ENCODE measurements at regions not wholly inside any gene's neighbourhood (a gene's known extent, or its start where the extent isn't known, plus 50 kb on each side); places are given as distances from the start of the nearest gene placed in this dataset.
A peak's percentile ranks its signal among the peaks of the same experiment; 100 is the strongest.

GRCh38 chr3:44184319-44184953 is 57.2 kb upstream of the TOPAZ1 start:
- Histone ChIP-seq H3K27ac (ENCODE audit: low read depth in 2 of 2, low read length in 1 of 2) (no peak overlapping the region), H3K9ac (no peak overlapping the region), H3K9me3 (no peaks in the 10 kb centered on the region), H3K4me2 (no peak overlapping the region), H3K79me2 (ENCODE audit: insufficient read depth) (no peaks in the 10 kb centered on the region), H3F3A (replicated peaks; ENCODE audit: insufficient read depth) (no peaks in the 10 kb centered on the region), H3K36me3 (replicated peaks in 1 of 2; ENCODE audit: control insufficient read depth in 1 of 2, insufficient read depth in 2 of 2, low read length in 1 of 2) (no peaks in the 10 kb centered on the region), H3K9me2 (no peaks in the 10 kb centered on the region), H3K4me3 (ENCODE audit: low read depth in 2 of 2, low read length in 1 of 2) (no peak overlapping the region), H4K20me1 (ENCODE audit: insufficient read depth) (no peaks in the 10 kb centered on the region), H3K4me1 (ENCODE audit: control insufficient read depth in 1 of 2, insufficient read depth in 2 of 2, low read depth in 1 of 2, low read length in 1 of 2) (peaks cover 0 to 5% of the 10 kb centered on the region in 2 experiments; a peak in 1 of 4 replicates), H2AFZ (ENCODE audit: low read depth) (no peak overlapping the region), H3K27me3 (ENCODE audit: insufficient read depth) (no peaks in the 10 kb centered on the region; the same call in 1 of the 2 replicates)
- peak; percentile 23 for DNase-seq
- CTCF ChIA-PET: interaction anchor here (0.8 to 2.2 kb wide), 6 partner anchors 8 to 782 kb away, joined by 3 to 7 read pairs (median 4); no protein-coding TSS in a partner anchor
- POLR2A ChIA-PET: no interaction called here
- TF ChIP-seq FOXM1 (IDR thresholded peaks at IDR 0.05; ENCODE audit: low read depth): no peak
- TF ChIP-seq MXI1 (IDR thresholded peaks at IDR 0.05; ENCODE audit: low read depth, low read length): no peak
- no peak for TF ChIP-seq FOSL2 (IDR thresholded peaks at IDR 0.05; ENCODE audit: borderline replicate concordance, low read depth)
- no peak for TF ChIP-seq JUND (IDR thresholded peaks at IDR 0.05)
- no peak for TF ChIP-seq TEAD4 (IDR thresholded peaks at IDR 0.05; ENCODE audit: borderline replicate concordance, insufficient read depth)
- TF ChIP-seq NFIC (IDR thresholded peaks at IDR 0.05; ENCODE audit: borderline replicate concordance): no peak
- TF ChIP-seq SMC3 (IDR thresholded peaks at IDR 0.05; ENCODE audit: low read depth, low read length): no peak
- no peak for TF ChIP-seq PBX3 (IDR thresholded peaks at IDR 0.05)
- TF ChIP-seq IRF3 (IDR thresholded peaks at IDR 0.05; ENCODE audit: low read depth, low read length): no peak
- TF ChIP-seq EZH2phosphoT487 (IDR thresholded peaks at IDR 0.05; ENCODE audit: borderline replicate concordance, low read depth): no peak
- no peak for TF ChIP-seq RXRA (IDR thresholded peaks at IDR 0.05; ENCODE audit: borderline replicate concordance, low read depth)
- TF ChIP-seq RAD21 (IDR thresholded peaks at IDR 0.05; ENCODE audit: low read length): no peak; the same call in 1 of the 2 replicates
- no peak for TF ChIP-seq GABPA (IDR thresholded peaks at IDR 0.05; ENCODE audit: low read depth)
- no peak for TF ChIP-seq CHD2 (IDR thresholded peaks at IDR 0.05; ENCODE audit: low read length, partially characterized antibody)
- TF ChIP-seq MEF2A (IDR thresholded peaks at IDR 0.05; ENCODE audit: borderline replicate concordance, low read depth): no peak
- TF ChIP-seq USF2 (IDR thresholded peaks at IDR 0.05; ENCODE audit: borderline replicate concordance, low read depth, low read length): no peak
- TF ChIP-seq YY1 (IDR thresholded peaks at IDR 0.05; ENCODE audit: low read depth): no peak
- no peak for TF ChIP-seq RCOR1 (IDR thresholded peaks at IDR 0.05; ENCODE audit: low read length)
- no peak for TF ChIP-seq NRF1 (IDR thresholded peaks at IDR 0.05; ENCODE audit: low read depth, low read length)
- WGBS (ENCODE audit: low lambda C conversion rate): 35% methylated on average over 14 of the region's 14 CpGs
